ENCODE measurements at regions not wholly inside any gene's neighbourhood (a gene's known extent, or its start where the extent isn't known, plus 50 kb on each side); places are given as distances from the start of the nearest gene placed in this dataset.
A peak's percentile ranks its signal among the peaks of the same experiment; 100 is the strongest.

DNA sequence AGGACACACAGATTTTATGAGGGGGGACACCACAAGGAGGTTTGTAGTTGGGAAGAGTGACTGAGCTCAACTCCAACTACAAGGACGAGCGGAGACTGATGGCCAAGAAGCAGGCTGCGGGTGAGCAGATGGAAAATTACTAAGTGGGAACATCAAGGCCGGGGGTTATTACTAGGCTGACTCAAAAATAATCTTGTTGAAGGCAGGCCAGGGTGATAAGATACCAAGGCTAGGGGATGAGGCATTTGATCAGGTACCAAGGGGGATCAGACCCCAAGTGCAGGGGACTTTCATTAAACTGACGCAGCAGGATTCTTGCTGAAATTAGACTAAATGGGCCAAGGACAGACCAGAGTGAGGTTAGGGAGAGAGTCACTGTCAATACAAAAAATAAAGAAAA is 119.4 kb upstream of the SORBS2 start:
- DNase-seq = no peak

- DNase-seq = no peak
Measured at GRCh38 chr4:185931986-185932385, 120.0 kb upstream of the SORBS2 start.

DNA sequence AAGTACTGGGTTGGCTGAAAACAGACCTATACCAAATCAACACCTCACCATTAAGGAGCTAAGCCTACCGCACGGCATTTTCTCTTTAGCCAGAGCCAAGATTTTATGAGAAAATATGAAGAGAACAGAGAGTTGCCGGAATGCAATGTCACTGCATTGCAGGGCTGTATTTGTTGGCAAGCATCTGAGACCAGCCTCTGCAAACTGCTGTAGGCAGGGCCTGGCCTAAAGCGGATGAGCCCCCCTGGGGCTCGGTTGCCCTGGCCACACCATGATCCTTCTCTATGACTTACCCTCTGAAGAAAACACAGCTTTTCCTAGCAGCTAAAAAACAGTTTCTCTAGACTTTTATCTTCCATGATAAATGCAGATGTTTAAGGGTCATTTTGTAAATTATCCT is 120.5 kb upstream of the SORBS2 start:
- DNase-seq = no peak

GRCh38 chr4:185933078-185933581 is 121.1 kb upstream of the SORBS2 start:
- no peak for DNase-seq

DNA sequence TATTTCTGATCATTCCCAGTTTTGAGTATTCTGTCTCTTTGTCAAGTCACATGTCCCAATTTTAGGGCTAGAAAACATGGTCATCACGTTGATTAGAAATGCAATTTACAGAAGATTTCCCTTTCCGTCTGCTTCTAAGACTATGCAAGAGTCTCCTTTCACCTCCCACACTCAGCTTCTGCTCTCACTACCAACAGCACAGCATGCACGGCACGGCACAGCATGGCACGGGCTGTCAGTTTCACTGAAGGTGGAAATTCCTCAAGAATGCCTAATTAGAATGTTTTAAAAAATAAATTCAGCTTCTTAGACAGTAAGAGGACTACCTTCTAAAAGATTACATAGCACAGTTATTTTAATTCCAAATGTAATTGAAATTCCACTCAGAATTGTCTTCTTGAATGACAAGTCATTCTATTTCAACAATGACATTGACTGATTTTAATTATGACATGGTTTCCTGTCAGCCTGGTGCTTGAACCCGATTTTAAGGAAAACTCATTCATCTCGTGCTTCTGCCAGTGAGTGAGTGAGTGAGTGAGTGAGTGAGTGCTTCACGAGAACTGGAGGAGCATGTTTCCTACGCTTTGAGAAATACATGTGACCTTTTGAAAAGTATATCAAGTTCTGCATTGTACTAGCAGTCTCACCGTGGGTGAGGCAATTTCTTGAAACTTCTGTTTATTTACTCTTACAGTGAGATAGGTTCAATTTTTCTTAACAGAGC is 124.8 kb upstream of the SORBS2 start:
- no peak for DNase-seq

GRCh38 chr4:185938654-185939053 is 126.7 kb upstream of the SORBS2 start:
- DNase-seq = no peak

DNA sequence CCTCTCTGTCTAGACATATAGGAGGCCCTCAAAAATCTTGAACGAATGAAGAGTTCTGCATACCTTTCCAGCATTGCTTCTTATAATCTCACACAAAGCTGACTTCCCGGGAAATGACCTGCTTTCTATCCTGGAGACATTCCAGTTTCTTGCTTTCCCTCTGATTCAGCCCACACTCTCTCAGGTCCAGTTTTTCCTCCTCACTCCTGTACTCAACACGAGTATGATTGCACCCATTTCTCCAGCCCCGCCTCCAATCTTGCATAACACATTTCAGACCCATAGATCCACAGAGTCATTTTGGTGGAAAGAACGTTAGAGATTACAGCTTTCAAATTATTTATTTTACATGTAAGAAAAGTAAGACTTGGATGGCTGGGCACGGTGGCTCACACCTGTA is 127.5 kb upstream of the TLR3 start:
- DNase-seq = no peak

DNA sequence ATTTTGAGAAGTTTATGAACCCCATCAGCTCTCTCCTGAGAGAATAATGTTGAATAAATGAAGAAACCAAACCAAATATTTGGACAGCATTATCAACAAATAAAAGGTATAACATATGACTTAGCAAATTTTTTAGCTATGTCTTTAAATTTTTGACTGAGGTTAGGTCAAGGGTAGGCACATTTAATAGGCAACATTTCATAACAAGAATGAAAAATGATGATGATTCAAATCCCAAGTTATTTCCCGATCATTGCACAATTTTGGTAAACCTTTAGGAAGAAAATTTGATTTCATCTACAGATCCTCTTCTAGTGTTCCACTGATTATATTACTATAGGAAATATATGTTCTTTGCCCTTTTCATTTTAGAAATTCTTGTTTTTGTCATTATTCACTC is 123.7 kb upstream of the TLR3 start:
- DNase-seq = no peak

DNA sequence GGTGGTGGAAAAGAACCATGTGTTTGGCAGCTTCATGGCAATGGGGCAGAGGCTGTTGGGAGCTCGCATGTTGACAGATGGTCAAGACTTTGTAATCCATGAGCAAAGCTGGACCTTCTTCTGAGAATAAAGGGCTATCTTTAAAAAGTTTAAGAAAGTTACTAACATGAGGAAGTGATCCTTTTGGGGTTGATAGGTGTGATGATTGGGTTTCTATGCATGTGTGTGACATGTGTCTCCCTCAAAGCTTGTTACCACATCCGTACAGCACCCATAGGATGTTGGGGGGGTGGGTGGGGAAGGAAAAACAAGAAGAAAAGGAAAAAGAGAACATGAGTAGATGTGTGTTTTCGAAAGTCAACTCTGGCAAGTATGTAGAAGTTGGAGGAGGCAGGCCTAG is 123.0 kb upstream of the TLR3 start:
- peak in 1 of 2 experiments; percentile 2 for DNase-seq

- peak; percentile 5 to 75 for DNase-seq
Measured at GRCh38 chr4:185950891-185951290, 118.1 kb upstream of the TLR3 start.

DNA sequence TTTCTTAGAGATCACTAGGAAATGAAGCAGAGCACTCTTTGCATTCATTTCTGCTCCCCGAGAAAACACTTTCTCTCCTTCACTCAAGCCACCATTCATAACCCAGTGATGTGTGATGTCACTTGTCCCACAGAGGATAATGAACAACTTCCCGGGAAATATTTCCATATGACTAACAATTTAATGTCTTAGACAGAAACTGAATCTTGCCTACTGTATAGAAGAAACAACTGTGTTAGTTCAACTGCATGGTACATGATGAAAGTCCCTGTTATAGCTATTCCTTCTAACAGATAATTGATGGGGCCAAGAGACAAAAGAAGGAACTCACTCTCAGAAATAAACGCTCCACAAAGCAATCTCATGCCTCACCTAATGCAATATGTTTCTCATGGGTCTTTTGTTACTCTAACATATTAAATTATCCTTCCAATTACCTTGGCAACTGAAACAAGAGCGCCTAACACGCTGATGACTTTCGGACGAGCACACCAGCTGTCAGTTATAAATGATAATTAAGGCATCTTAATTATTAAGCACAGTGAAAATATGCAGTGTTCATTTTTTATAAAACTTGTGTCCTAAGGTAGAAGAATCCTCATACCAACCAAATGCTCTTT is 113.7 kb upstream of the TLR3 start:
- peak in 1 of 2 experiments; percentile 32 for DNase-seq

- DNase-seq = peak; percentile 77 to 78
Measured at GRCh38 chr4:185955826-185956543, 113.0 kb upstream of the TLR3 start.

GRCh38 chr4:185956544-185956940 is 112.4 kb upstream of the TLR3 start:
- peak; percentile 50 to 72 for DNase-seq

DNA sequence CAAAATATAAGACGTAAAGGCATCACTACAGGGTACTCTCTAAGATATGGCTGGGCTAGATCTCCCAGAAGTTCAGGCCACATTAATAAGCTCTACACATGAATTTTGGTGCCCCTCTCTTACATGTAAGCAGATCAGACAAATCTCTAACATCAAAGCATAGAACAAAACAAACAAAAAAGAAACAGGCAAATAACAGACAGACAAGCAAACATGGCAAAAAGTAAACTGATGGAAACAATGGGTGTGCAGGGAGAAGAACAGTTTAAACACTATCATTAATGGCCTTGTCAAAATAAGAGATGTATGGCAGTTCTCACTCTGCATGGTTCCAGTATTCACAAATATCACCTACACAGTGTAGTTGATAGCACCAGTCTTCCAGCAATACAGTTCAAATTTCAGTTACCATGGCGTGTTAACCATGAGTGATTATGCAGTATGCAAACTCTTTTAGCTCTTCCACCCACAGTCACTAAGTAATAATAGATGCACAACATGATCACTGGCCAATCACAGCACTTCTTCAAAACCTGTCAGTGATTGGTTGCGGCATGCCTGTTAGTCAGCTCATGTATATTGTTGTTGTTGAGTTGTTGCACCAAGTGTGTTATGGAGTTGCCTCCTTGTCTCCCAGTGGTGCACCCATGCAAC is 110.7 kb upstream of the TLR3 start:
- no peak for DNase-seq

GRCh38 chr4:185965426-185966384 is 103.3 kb upstream of the TLR3 start:
- DNase-seq = no peak

DNA sequence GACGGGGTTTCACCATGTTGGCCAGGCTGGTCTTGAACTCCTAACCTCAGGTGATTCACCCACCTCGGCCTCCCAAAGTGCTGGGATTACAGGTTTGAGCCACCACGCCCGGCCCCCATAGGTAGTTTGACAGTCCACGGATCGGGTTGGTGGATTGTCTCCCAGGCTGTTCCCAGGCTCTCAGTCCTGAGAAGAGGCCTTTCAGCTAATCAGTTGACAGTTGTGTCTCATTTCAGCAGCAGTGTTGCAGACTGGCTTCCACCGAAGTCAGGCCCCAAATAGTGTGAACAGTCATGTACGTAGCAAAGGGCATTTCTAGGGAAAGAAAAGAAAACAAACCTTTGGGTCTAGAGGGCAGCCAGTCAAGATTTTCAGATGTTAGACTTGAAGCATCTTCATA is 102.4 kb upstream of the TLR3 start:
- DNase-seq = no peak

GRCh38 chr4:185966997-185967775 is 101.8 kb upstream of the TLR3 start:
- no peak for DNase-seq

DNA sequence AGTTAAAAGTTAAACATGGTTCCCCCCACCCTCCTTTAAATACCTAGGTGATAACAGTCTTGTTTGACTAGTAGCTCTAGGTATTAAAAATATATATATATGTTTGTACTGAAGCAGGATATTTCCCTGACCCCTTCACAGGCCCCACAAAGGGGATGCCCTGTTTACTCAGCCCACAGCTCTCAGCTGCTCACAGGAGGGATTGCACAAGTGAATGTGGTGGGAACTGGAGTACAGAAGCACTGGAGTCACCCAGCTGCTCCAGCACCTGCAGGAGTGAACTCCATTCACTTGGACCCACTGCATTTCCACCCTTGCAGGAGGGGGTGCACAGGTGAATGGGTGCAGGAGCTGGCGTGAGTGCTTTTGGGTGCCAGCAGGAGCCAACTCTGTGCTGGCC is 99.3 kb upstream of the TLR3 start:
- no peak for DNase-seq

DNA sequence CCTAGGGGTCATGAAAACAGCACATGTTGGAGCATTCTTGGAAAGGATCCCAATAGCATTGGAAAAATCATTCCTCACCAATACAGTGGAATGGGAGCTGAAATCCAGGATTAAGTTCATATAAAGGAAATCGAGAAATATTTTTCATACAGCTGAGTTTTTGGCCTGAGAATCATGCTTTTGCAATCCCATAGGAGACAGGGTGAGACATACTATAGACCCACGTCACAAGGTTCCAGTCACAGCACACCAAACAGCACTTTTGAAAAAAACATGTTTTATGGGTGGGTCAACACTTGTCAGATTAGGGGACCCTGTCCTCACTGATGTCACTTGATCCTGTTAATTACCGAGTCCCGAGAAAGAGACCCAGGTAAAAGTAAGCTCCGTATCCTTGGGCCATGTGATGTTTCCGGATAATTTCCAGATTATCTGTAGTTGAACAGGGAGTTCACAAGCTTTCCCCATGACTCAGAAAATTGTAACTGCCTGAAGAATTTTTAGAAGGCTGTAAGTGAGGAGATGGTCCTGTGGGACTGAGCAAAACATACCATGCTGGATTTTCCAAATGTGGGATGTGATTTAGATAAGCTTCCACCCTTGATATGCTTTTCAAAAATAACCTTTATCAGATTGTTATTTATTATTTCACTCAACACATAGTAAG is 80.9 kb upstream of the TLR3 start:
- DNase-seq = no peak

DNA sequence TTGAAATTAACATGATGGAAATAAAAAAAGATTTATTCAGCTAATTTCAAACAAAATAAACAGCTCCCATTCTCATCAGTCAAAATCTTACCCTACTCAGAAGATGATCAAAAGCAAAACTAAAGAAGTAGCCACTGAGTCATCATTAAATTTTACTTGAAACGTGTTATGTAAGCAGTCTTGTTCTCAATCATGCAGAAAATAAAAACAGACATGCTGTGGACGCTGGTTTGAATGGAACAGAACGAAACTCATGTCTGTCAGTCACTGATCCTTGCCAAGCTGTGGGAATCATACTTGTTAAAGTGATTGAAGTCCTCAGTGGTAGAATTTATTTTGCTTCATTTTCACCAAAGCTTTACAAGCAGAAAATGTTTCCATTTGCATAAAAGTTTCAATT is 77.2 kb upstream of the TLR3 start:
- no peak for DNase-seq

DNA sequence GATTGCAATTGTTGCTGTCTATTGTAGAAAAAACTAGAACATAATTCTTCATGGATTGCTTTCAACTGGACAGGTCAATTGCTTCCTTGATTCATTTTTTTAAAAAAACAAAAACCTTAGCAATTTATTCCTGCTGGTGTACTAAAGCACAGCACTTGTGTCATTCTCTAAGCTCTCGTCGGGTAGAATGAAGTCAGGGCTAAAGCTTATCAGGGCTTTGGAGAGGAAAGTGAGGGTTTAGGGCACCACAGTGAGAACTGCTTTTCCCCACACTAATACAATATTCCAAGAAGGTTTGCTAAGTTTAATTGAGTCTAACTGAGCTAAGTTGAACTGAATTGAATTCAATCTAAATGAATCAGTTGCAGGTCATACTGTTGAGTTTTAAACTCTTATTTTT is 76.4 kb upstream of the TLR3 start:
- DNase-seq = no peak
